ENCODE measurements at regions not wholly inside any gene's neighbourhood (a gene's known extent, or its start where the extent isn't known, plus 50 kb on each side); places are given as distances from the start of the nearest gene placed in this dataset.
"Not testable (repeated sequence)": the region's sequence is repeated elsewhere in the genome, so short reads cannot be mapped to it uniquely, and the experiment has no call there.

DNA sequence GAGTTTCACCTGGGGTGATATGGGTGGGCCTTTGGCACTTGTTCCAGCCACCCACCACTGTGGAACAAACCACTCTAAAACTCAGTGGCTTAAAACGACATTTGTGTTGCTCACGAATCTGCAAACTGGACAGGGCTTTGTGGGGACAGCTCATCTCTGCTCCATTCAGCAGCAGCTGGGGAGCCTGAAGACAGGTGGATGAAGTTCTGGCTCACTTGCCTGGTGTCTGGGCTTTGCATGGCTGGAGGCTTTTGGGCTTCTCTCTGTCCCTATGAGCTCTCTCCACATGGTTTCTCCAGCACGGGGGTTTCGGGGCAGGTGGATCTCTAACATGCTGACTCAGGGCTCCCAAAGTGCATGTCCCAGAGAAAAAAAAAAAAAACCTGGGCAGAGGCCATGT is 93.0 kb upstream of the GLI2 start:
- no peak for FAIRE-seq
- Histone ChIP-seq H3K27ac (ENCODE audit: low read depth in 2 of 2, low read length in 2 of 2) (no peak overlapping the region), H3K27me3 (ENCODE audit: control insufficient read depth, insufficient read depth, low read length) (no peaks in the 10 kb centered on the region), H3K9me3 (ENCODE audit: control insufficient read depth in 2 of 3, insufficient read depth in 1 of 3, low read length in 3 of 3) (no peaks in the 10 kb centered on the region), H3K4me3 (ENCODE audit: low read length in 3 of 3) (no peak overlapping the region), H3K9ac (ENCODE audit: low read length in 3 of 3) (no peak overlapping the region), H3K4me1 (ENCODE audit: control insufficient read depth in 2 of 3, insufficient read depth in 2 of 3, low read depth in 1 of 3, low read length in 3 of 3) (no peaks in the 10 kb centered on the region), H3K36me3 (ENCODE audit: control insufficient read depth in 2 of 3, insufficient read depth in 3 of 3, low read length in 3 of 3) (no peaks in the 10 kb centered on the region)
- intact Hi-C loops (cut with DNase I) = no loop called here
- DNase-seq = no peak
- TF ChIP-seq, protein P1, sequence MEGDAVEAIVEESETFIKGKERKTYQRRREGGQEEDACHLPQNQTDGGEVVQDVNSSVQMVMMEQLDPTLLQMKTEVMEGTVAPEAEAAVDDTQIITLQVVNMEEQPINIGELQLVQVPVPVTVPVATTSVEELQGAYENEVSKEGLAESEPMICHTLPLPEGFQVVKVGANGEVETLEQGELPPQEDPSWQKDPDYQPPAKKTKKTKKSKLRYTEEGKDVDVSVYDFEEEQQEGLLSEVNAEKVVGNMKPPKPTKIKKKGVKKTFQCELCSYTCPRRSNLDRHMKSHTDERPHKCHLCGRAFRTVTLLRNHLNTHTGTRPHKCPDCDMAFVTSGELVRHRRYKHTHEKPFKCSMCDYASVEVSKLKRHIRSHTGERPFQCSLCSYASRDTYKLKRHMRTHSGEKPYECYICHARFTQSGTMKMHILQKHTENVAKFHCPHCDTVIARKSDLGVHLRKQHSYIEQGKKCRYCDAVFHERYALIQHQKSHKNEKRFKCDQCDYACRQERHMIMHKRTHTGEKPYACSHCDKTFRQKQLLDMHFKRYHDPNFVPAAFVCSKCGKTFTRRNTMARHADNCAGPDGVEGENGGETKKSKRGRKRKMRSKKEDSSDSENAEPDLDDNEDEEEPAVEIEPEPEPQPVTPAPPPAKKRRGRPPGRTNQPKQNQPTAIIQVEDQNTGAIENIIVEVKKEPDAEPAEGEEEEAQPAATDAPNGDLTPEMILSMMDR (IDR thresholded peaks at IDR 0.05; ENCODE audit: borderline replicate concordance, extremely low read depth, insufficient read depth) = no peak

- no peak for FAIRE-seq
- H3K4me3 ChIP-seq (ENCODE audit: low read length in 3 of 3) = no peak overlapping the region
- TF ChIP-seq, protein P1 (IDR thresholded peaks at IDR 0.05; ENCODE audit: borderline replicate concordance, extremely low read depth, insufficient read depth) = no peak
- no peaks in the 10 kb centered on the region for H3K27me3 ChIP-seq (ENCODE audit: control insufficient read depth, insufficient read depth, low read length)
- no peak overlapping the region for H3K27ac ChIP-seq (ENCODE audit: low read depth in 2 of 2, low read length in 2 of 2)
- DNase-seq = no peak
- H3K9ac ChIP-seq (ENCODE audit: low read length in 3 of 3) = no peak overlapping the region
- H3K9me3 ChIP-seq (ENCODE audit: control insufficient read depth in 2 of 3, insufficient read depth in 1 of 3, low read length in 3 of 3) = peaks cover 0 to 15% (median 0%) of the 10 kb centered on the region in 3 donors
- no peaks in the 10 kb centered on the region for H3K36me3 ChIP-seq (ENCODE audit: control insufficient read depth in 2 of 3, insufficient read depth in 3 of 3, low read length in 3 of 3)
- no peaks in the 10 kb centered on the region for H3K4me1 ChIP-seq (ENCODE audit: control insufficient read depth in 2 of 3, insufficient read depth in 2 of 3, low read depth in 1 of 3, low read length in 3 of 3)
- intact Hi-C loops (cut with DNase I) = no loop called here
These were observed 88.7 kb upstream of the GLI2 start for GRCh38 chr2:120646994-120647393.

DNA sequence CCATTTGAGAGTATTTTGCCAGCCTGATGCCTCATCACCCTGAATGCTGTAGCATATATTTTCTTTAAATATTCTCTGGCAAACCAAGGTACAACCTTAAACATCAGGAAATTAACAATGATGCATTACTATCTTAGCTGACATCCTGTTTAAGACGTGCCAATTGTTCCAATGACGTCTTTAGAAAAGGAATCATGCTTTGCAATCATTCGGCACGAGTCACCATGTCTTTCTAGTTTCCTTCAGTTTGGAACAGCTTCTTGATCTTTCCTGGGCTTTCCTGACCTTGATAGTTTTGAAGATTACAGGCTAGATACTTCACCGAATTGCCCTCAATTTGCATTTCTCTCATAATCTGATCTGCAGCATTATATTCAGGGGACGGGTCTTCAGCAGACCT is 88.2 kb upstream of the GLI2 start:
- DNase-seq (no peak), FAIRE-seq (no peak)
- Histone ChIP-seq H3K27me3 (ENCODE audit: control insufficient read depth, insufficient read depth, low read length) (no peaks in the 10 kb centered on the region), H3K9ac (ENCODE audit: low read length in 3 of 3) (no peak overlapping the region), H3K4me3 (ENCODE audit: low read length in 3 of 3) (no peak overlapping the region), H3K4me1 (ENCODE audit: control insufficient read depth in 2 of 3, insufficient read depth in 2 of 3, low read depth in 1 of 3, low read length in 3 of 3) (no peaks in the 10 kb centered on the region), H3K9me3 (ENCODE audit: control insufficient read depth in 2 of 3, insufficient read depth in 1 of 3, low read length in 3 of 3) (peaks cover 0 to 15% (median 0%) of the 10 kb centered on the region in 3 donors), H3K27ac (ENCODE audit: low read depth in 2 of 2, low read length in 2 of 2) (no peak overlapping the region), H3K36me3 (ENCODE audit: control insufficient read depth in 2 of 3, insufficient read depth in 3 of 3, low read length in 3 of 3) (no peaks in the 10 kb centered on the region)
- TF ChIP-seq, protein P1 (IDR thresholded peaks at IDR 0.05; ENCODE audit: borderline replicate concordance, extremely low read depth, insufficient read depth) = no peak
- intact Hi-C loops (cut with DNase I) = no loop called here

GRCh38 chr2:120649381-120649780 is 86.3 kb upstream of the GLI2 start:
- H3K27me3 ChIP-seq (ENCODE audit: control insufficient read depth, insufficient read depth, low read length); H3K9ac ChIP-seq (ENCODE audit: low read length in 3 of 3); H3K27ac ChIP-seq (ENCODE audit: low read depth in 2 of 2, low read length in 2 of 2); DNase-seq; H3K36me3 ChIP-seq (ENCODE audit: control insufficient read depth in 2 of 3, insufficient read depth in 3 of 3, low read length in 3 of 3); H3K4me1 ChIP-seq (ENCODE audit: control insufficient read depth in 2 of 3, insufficient read depth in 2 of 3, low read depth in 1 of 3, low read length in 3 of 3); H3K4me3 ChIP-seq (ENCODE audit: low read length in 3 of 3); intact Hi-C loops (cut with DNase I); FAIRE-seq: not testable (repeated sequence)
- peaks cover 0 to 15% (median 0%) of the 10 kb centered on the region in 3 donors for H3K9me3 ChIP-seq (ENCODE audit: control insufficient read depth in 2 of 3, insufficient read depth in 1 of 3, low read length in 3 of 3)

Data from kidney (tissue), 13 donors.